Hematopoietic multipotent progenitor cell treated with erythropoietin and hydrocortisone succinate and interleukin-3 and kit ligand, for 15 days (in vitro differentiated cells): ENCODE measurements at regions not wholly inside any gene's neighbourhood (a gene's known extent, or its start where the extent isn't known, plus 50 kb on each side); places are given as distances from the start of the nearest gene placed in this dataset.
"Not testable (repeated sequence)": the region's sequence is repeated elsewhere in the genome, so short reads cannot be mapped to it uniquely, and the experiment has no call there.

Experiments
- DNase-seq: peaks from one replicate; pipeline ENCODE4 v3.0.0-alpha.2; 2015; ENCODE audit warnings: low spot score

DNA sequence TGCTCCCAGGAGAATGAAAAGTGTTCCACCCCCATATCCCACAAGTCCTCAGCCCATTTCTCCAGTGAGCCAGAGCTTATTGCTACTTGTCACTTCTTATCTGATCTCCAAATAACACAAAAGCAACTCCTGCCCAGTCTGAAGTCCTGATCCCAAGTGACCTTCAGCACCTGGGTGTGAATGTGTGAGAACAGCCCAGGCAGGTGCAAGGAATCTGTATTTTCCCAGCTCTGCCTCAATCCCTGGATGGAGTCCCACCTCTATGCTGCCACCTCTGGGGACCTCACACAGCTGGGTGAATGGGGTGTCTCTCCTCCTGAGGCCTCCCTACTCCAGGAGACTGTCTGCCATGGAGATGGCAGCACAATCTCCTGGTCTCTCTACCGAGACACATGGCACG is 402.4 kb upstream of the PROX1 start:
- no peak for DNase-seq

DNA sequence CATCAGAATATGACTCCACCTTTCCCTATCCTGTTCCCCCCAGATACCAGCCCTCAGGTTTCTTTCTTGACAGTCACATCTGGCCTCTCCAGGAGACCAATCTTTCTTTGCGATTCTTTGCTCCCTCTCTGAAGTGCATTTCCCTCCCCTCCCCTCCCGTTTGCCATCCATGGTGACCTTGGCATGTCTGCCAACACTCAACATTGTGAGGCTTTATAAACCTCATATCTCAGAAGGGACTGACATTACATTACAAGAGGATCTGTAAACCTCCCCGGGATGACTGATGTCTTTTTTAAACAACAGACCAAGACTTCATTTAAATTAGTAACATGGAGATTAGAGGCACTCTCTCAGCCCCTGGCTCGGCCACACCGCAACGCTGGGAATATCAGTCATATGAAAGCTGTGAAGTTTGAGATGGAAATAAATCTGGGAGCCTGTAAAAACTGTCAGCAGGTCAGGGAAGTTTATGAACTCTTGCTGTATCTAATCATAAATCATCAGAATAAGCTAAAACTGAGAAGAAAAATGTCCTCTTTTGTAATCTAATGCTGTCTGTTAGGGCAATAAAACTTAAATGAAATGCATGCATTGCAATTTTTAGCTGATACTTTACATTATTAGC is 401.7 kb upstream of the PROX1 start:
- DNase-seq, result no peak

DNA sequence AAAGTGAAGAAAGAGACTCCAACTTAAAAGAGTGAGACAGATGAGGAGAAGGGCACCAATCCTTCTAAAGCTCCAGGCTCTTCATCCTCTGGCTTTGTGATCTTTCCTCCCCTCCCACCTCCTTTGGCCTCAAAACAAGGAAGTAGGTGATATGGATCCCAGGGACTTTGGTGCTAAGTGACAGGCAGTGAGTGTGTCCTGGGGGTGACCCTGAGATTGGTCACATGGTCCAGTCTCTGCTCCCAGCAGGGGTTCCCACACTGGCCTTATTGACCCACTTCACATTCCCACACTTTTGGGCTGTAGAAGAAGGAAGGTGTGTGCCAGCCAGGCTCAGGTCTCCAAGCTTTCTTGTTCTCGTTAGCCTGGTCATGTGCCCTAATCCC is 401.2 kb upstream of the PROX1 start:
- DNase-seq, result no peak

DNA sequence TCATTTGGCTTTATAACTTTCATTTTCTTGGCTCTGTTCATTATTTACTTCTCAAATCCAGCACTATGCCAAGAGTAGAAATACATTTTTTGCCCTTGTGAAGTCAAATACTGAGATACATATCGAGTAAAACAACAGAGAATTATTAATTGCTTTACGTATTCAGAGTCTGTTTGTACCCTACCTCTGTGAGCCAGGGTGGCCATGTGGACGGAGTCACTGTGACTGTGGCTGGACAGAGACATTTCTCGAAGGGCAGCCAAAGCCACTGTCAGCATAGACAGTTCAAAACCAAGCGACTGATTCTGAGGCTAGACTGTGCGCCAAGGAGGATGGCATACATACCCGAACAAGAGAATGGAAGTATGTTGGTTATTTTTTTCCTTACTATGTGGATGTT is 391.0 kb upstream of the PROX1 start:
- no peak for DNase-seq

DNA sequence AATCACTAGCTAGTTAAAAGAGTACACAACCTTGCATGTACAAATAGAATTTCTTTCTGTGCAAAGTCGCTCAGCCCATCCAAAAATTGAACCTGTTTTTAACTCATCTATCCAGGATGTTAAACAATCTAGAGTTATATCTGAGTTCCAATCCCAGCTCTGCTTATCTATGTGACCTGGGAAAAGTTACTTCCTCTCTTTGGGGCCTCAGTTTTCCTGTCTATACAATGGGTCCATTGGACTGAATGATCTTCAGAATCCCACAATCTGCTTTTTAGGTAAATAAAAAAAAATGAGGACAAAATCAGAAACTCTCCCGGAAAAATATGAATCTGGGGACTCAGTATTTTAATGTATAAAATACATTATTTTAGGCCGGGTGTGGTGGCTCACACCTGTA is 389.5 kb upstream of the PROX1 start:
- DNase-seq, result no peak

GRCh38 chr1:213600879-213601278 is 386.9 kb upstream of the PROX1 start:
- DNase-seq, result no peak

- DNase-seq, result not testable (repeated sequence)
Measured at GRCh38 chr1:213601705-213602104, 386.1 kb upstream of the PROX1 start.

- DNase-seq, result no peak
Measured at GRCh38 chr1:213602796-213603486, 384.8 kb upstream of the PROX1 start.

DNA sequence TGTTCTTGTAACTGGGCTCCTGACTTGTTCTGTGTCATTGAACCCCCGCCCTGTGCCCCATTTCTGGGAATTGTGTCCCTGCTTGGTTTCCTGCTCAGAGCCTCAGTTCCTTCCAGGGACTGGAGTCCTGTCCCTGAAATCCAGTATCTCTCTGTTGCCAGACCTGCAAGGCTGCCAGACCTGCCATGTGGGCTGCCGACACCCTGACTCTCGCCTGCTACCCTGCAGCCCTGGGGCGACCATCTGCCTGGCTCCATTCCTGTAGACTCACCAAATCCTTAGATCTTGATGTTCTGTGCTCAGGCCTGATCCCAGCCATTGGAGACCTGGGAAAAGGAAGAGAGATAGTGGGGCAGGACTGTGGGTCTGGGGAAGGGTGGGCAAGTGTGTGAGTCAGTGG is 383.3 kb upstream of the PROX1 start:
- DNase-seq, result no peak

DNA sequence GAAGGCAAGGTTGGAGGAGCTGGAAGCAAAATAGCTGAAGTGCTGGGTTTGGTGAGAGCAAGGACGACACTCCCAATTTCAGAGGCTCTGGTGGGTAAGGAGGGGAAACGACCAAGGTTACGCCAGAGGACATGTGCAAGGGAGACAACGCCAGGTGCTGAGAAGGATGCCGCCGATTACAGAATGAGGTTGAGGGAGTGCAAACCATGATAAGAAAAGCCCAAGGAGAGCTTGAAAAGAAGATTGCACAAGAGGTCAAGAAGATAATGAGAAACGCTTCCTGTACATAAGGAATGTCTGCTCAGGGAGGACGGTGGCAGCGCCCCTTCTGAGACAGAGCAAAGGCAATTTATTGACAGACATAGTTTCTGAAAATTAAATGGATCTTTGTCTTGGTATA is 382.0 kb upstream of the PROX1 start:
- DNase-seq, result no peak

- no peak for DNase-seq
Measured at GRCh38 chr1:213606252-213606820, 381.4 kb upstream of the PROX1 start.

DNA sequence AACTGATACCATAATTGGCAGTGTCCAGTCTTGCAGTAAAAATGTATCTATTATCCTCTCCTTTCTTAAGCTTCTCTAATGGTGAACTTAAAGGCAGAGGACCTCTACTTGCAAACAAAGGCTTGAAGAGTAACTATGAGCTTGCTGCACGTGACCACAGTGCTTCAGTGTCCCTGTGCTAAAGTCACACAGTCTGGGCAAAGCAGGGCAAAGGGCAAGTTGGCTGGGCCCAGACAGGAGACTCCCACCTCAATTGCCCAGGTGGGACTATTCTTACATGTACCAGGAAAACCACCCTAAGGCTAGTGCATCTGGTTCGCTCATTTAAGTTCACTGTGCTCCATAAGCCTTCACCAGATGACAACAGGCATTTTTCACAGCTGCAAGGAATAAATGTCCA is 374.2 kb upstream of the PROX1 start:
- DNase-seq, result no peak

DNA sequence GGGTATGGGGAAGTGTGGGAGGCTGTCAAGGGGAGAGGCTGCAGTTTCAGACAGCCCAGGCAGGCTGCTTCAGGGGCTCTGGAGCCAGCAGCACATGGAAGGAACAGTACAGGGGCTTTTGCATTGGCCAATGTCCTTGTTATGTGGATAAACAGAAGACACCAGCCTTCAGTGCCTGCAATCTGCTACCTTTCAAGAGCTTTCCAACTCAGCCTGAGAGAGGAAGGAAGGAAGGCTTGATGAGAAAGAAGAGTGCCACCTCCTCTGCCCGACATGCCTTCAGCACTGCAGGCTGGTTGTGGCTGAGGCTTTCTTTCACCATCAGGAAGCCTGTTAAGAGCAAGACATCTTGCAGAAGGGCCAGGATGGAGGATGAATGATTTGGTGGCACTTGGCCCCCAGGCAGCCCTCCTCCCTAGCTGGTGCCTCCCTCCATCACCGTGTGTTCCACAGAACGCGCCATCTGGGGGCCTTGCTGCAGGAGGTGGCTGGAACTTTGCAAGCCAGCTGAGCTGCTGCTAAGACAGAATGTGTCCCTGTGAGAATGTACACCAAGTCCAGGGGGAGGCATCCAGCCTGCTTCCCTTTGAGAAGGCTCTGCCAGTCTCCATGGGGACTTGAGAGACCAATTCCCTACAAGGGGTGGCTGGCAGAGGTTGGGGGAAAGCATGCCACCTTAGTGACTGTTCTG is 372.4 kb upstream of the PROX1 start:
- DNase-seq, result no peak

GRCh38 chr1:213617133-213617532 is 370.6 kb upstream of the PROX1 start:
- no peak for DNase-seq

DNA sequence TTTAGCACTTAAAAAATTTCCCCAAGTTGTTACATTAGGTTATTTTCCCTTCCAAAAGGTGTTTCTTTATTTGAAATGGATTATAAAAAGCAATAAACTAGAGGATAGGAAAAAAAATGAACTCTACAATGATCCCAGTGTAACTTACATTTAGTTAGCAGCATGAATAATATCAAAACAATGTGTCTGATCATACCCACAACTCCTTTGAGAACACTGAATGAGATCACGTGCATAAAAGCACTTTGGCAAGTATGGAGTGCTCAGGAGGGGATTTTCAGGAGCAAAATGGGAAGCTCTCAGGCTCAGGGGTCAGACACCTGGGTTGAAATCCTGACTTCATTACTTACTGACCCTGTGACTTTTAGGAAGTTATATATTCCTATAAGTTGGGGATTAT is 369.7 kb upstream of the PROX1 start:
- no peak for DNase-seq

DNA sequence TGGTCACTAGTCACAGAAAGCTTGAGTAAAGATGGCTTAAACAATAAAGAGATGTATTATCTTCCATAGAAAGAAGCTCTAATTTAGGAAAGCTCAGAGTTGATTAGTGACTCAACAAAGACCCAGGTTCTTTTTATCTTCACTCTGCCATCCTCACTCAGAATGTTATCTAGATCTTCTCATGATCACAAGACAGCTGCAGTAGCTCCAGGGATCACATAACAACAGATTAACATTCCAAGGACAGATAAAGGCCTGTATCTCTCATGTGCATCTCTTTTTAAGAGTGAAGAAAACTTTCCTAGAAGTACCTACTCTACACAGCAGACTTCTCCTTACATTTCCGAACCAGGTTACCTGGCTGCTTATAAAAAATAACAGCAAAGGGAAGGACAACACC is 368.7 kb upstream of the PROX1 start:
- no peak for DNase-seq

- DNase-seq, result no peak
Measured at GRCh38 chr1:213621077-213621476, 366.7 kb upstream of the PROX1 start.

DNA sequence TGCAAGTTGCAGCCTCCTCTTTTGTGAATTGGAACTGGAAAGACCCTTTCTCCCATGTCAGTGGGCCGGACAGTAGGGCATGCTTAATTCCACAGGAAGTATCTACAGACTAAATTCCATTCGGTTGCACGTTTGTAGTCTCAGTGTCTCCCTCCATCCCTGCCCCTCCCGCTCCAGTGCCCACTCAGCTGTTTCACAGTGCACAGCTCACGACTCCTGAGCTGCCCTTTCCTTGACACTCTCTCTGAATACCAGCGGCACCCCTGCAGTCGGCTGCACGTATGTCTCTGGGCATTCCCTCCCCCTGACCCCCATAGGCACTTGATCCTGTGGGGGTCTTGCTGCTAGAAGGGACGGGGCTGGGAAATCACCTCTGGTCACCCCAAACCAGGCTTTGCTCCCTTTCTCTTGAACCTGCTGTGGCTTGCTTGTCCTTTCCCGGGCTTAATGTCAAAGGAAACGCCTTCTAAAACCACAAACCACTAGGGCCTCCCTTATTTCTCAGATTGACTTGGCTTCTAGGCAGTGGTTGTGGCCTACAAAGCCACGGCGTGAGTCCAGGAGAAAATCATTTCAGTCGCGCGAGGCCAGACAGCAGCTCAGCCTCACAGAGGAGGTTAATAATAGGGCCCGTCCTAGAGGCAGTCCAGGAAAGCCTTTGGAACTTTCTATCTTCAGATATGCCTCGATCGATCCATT is 365.3 kb upstream of the PROX1 start:
- no peak for DNase-seq

GRCh38 chr1:213623064-213623581 is 364.6 kb upstream of the PROX1 start:
- no peak for DNase-seq

DNA sequence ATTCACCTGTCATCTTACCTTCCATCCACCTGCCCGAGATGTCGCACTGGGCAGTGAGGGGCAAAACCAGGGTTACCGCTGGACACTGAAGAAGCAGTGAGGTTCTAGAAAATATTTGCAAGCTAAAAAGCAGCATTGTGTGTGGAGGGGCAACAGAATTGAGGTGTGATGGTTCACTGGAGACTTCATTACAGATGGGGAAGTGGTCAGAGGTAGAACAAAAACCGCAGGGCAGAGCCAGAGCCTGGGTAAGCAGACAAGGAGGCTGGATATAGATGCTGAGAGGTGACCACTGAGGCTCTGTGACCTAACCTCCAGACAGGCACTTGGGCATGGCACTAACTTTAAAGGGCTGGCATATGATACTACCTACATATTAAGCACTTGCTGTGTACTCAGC is 363.9 kb upstream of the PROX1 start:
- DNase-seq, result no peak

GRCh38 chr1:213636778-213637177 is 351.0 kb upstream of the PROX1 start:
- DNase-seq, result not testable (repeated sequence)

- DNase-seq, result no peak
Measured at GRCh38 chr1:213641312-213641711, 346.5 kb upstream of the PROX1 start.
